Heart right ventricle (tissue), 16 donors: ENCODE measurements at regions not wholly inside any gene's neighbourhood (a gene's known extent, or its start where the extent isn't known, plus 50 kb on each side); places are given as distances from the start of the nearest gene placed in this dataset.

Experiments used
- ATAC-seq, 8 donors: fragments of 200-7000 bp; cut with Tn5 transposase; one replicate each; pipeline ENCODE4 v1.9.1; 2020; ENCODE audit warnings: mild to moderate bottlenecking in 8 of 8, moderate library complexity in 8 of 8, moderate number of reproducible peaks in 1 of 8
- DNase-seq, 2 donors: peaks; one replicate each; pipeline ENCODE4 v3.0.0-alpha.2; 2020
- H3K27ac ChIP-seq, 10 donors: fragments of 200-600 bp; sonication (generic) in 2 of 10; one replicate each; pipeline versions ENCODE4 v1.5.0 to v1.8.0; 2020 to 2022; ENCODE audit warnings: mild to moderate bottlenecking in 3 of 10
- H3K27me3 ChIP-seq, 7 donors: fragments of 200-600 bp; one replicate each; pipeline ENCODE4 v1.8.0; 2021 to 2022; ENCODE audit warnings: mild to moderate bottlenecking in 2 of 7
- H3K36me3 ChIP-seq, 9 donors: fragments of 200-600 bp; sonication (generic) in 1 of 9; one replicate each; pipeline versions ENCODE4 v1.5.0 to v1.8.0; 2020 to 2022; ENCODE audit warnings: mild to moderate bottlenecking in 2 of 9
- H3K4me1 ChIP-seq, 9 donors: fragments of 200-600 bp; sonication (generic) in 1 of 9; one replicate each; pipeline versions ENCODE4 v1.5.0 to v1.8.0; 2020 to 2022; ENCODE audit warnings: mild to moderate bottlenecking in 4 of 9
- H3K4me3 ChIP-seq, 10 donors: fragments of 200-600 bp; sonication (generic) in 2 of 10; one replicate each; pipeline versions ENCODE4 v1.5.0 to v1.8.0; 2020 to 2022; ENCODE audit warnings: mild to moderate bottlenecking in 7 of 10, moderate library complexity in 2 of 10
- H3K9me3 ChIP-seq, 11 donors: fragments of 200-600 bp in 10 of 11; sonication (generic) in 2 of 11; one replicate each; pipeline versions ENCODE4 v1.5.0 to v1.8.0; 2013 to 2022; ENCODE audit warnings: mild to moderate bottlenecking in 2 of 11, control low read depth in 1 of 11, moderate library complexity in 1 of 11
- CTCF ChIP-seq, 9 donors: fragments of 200-600 bp; sonication (generic) in 2 of 9; IDR thresholded peaks; one replicate each; pipeline versions ENCODE4 v1.5.0 to v1.8.0; 2021 to 2022; ENCODE audit warnings: antibody characterized with exemption in 9 of 9, mild to moderate bottlenecking in 5 of 9, moderate library complexity in 1 of 9
- WGBS, 2 donors: extraction: QIAGEN DNeasy Blood & Tissue Kit; methylation state at CpG; one replicate each; pipeline ENCODE4 v1.1.7; 2013; ENCODE audit warnings: inconsistent platforms in 1 of 2; 5-methylcytosine and 5-hydroxymethylcytosine counted together
- intact Hi-C, 10 donors: fragments of 100-400 bp; cut with DNase I; formaldehyde crosslinking; loops; one replicate each; pipeline versions ENCODE4 v1.11.1 to v1.14.2; 2022
- donor health status: Arrhythmogenic right ventricular cardiomyopathy.
- donor health status: ischemic (EF 13 %, LVEDD 7.1; RV severe dilation, severe dysfunction).
- donor health status: healthy with polysubstance abuse.
- donor health status: DM: no; HTN: yes; CAD: no.
- donor health status: DM: no; HTN: no; CAD: no.
- donor health status: ischemic (EF 25% LVEDD 6.9; RV normal size, moderate dysfunction).
- donor health status: ischemic (EF 25% LVEDD 5.7; RV mildly dilated, moderate dysfunction).
- donor health status: healthy.
- donor health status: DM: yes; HTN: yes; CAD: no.
- donor health status: Ischemic cardiomyopathy.
- donor health status: ischemic (EF 35%, LVEDD 5.7; RV mildly dilated, moderate dysfunction).
- donor health status: nonischemic (EF 11% LVEDD 7.7; RV severe dilation, severe dysfunction).
- donor health status: DM: yes; HTN: yes; CAD: no.
- donor health status: PGD.
- donor health status: ischemic (EF 29% LVEDD 5.4; RV normal size, mild dysfunction).
- donor health status: nonischemic (EF 23%, LVEDD 6.1; RV moderate dilation, normal function).

- H3K4me1 ChIP-seq, result peaks cover 0 to 31% (median 5%) of the 10 kb centered on the region in 9 donors
- no peaks in the 10 kb centered on the region for H3K9me3 ChIP-seq
- TF ChIP-seq CTCF (IDR thresholded peaks at IDR 0.05), result no peak
- H3K27me3 ChIP-seq, result peaks cover 0 to 40% (median 16%) of the 10 kb centered on the region in 7 donors
- DNase-seq, result no peak
- H3K36me3 ChIP-seq, result no peaks in the 10 kb centered on the region
- H3K27ac ChIP-seq, result no peak overlapping the region
- ATAC-seq, result no peak
- intact Hi-C loops, result loop anchor here in 1 of 10 donors (10.0 kb wide), 1 partner anchor 103 kb away; no protein-coding TSS in a partner anchor
- WGBS, 2 donors, result 93 to 95% methylated on average over 13 of the region's 13 CpGs
- H3K4me3 ChIP-seq, result no peak overlapping the region
Observed at GRCh38 chr3:13197795-13198194, 124.6 kb upstream of the IQSEC1 start.

GRCh38 chr3:13197281-13197680, 124.1 kb upstream of the IQSEC1 start:
- Histone ChIP-seq H3K4me3 (no peak overlapping the region), H3K9me3 (no peaks in the 10 kb centered on the region), H3K4me1 (peaks cover 0 to 31% (median 5%) of the 10 kb centered on the region in 9 donors), H3K27me3 (peaks cover 0 to 39% (median 16%) of the 10 kb centered on the region in 7 donors), H3K36me3 (no peaks in the 10 kb centered on the region), H3K27ac (no peak overlapping the region)
- DNase-seq (no peak), ATAC-seq (no peak)
- no peak for TF ChIP-seq CTCF (IDR thresholded peaks at IDR 0.05)
- 54 to 69% methylated on average over 12 of the region's 12 CpGs for WGBS, 2 donors
- intact Hi-C loops, result loop anchor here in 1 of 10 donors (10.0 kb wide), 1 partner anchor 102 kb away; no protein-coding TSS in a partner anchor

GRCh38 chr3:13195374-13195773, 122.1 kb upstream of the IQSEC1 start:
- no peak for DNase-seq
- Histone ChIP-seq H3K9me3 (no peaks in the 10 kb centered on the region), H3K27me3 (peaks cover 0 to 30% (median 6%) of the 10 kb centered on the region in 7 donors), H3K4me3 (no peak overlapping the region), H3K36me3 (no peaks in the 10 kb centered on the region), H3K27ac (no peak overlapping the region), H3K4me1 (peaks cover 0 to 33% (median 5%) of the 10 kb centered on the region in 9 donors)
- ATAC-seq, result no peak
- WGBS, 2 donors, result 72 to 74% methylated on average over 6 of the region's 6 CpGs
- intact Hi-C loops, result loop anchor here in 1 of 10 donors (10.0 kb wide), 1 partner anchor 101 kb away; no protein-coding TSS in a partner anchor
- no peak for TF ChIP-seq CTCF (IDR thresholded peaks at IDR 0.05)

GRCh38 chr3:13194285-13195209, 121.3 kb upstream of the IQSEC1 start:
- H3K4me1 ChIP-seq, result peaks cover 0 to 38% (median 10%) of the 10 kb centered on the region in 9 donors
- no peak overlapping the region for H3K27ac ChIP-seq
- 75 to 78% methylated on average over 22 of the region's 22 CpGs for WGBS, 2 donors
- H3K27me3 ChIP-seq, result peaks cover 0 to 28% (median 5%) of the 10 kb centered on the region in 7 donors
- no peak for DNase-seq
- no peak overlapping the region for H3K4me3 ChIP-seq
- intact Hi-C loops, result loop anchor here in 1 of 10 donors (10.0 kb wide), 1 partner anchor 100 kb away; no protein-coding TSS in a partner anchor
- no peaks in the 10 kb centered on the region for H3K9me3 ChIP-seq
- no peaks in the 10 kb centered on the region for H3K36me3 ChIP-seq
- ATAC-seq, result no peak
- TF ChIP-seq CTCF (IDR thresholded peaks at IDR 0.05), result no peak
